ENCODE measurements at regions not wholly inside any gene's neighbourhood (a gene's known extent, or its start where the extent isn't known, plus 50 kb on each side); places are given as distances from the start of the nearest gene placed in this dataset.
"Not testable (repeated sequence)": the region's sequence is repeated elsewhere in the genome, so short reads cannot be mapped to it uniquely, and the experiment has no call there.

GRCh38 chr12:84542289-84542688 lies 370.3 kb downstream of the SLC6A15 start:
- DNase-seq (ENCODE audit: low spot score), result no peak
- in situ Hi-C loops (cut with HindIII; ENCODE audit: low sequenced_read_pairs), result no loop called here

- in situ Hi-C loops (cut with HindIII; ENCODE audit: low sequenced_read_pairs), result no loop called here
Observed at GRCh38 chr12:84537666-84538065, 374.9 kb downstream of the SLC6A15 start.

DNA sequence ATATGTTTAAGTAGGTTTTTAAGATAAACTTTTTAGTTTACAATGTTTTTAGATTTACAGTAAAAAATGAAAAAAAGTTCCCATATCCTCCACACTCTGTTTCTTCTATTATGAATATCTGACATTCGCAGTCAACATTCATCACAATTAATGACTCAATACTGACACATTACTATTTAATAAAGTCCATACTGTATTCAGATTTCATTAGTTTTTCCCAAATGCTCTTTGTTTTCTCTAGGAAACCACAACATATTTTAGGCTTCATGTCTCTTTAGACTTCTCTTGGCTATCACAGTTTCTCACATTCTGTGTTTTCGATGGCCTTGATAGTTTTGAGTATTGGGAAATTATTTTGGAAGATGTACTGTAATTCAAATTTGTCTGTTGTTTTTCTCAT lies 399.8 kb downstream of the SLC6A15 start:
- DNase-seq (ENCODE audit: low spot score), result no peak

More at GRCh38 chr12:84537666-84538065, 374.9 kb downstream of the SLC6A15 start:
- DNase-seq (ENCODE audit: low spot score), result no peak

DNA sequence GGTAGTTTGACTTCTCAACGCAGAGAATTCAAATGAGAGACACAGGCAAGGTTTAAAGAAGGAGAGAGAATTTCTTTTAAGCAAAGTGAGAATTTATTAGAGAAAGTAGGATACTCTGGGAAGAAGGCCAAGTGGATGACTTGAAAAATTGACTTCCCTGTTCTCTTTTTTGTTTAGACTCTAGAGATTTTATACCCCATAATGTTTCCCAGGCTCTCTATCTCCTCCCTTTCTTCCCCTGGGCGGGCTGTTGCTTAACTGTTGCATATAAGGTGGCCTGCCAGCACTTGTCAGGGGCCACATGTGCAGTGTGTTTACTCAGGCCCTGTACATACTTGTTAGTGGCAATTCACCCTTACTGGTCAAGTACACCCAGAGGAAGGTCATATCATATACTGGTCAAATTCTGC lies 403.7 kb downstream of the SLC6A15 start:
- in situ Hi-C loops (cut with HindIII; ENCODE audit: low sequenced_read_pairs), result no loop called here

More for the DNA sequence above, 399.8 kb downstream of the SLC6A15 start:
- in situ Hi-C loops (cut with HindIII; ENCODE audit: low sequenced_read_pairs), result no loop called here

GRCh38 chr12:84507956-84508850 lies 404.4 kb downstream of the SLC6A15 start:
- DNase-seq (ENCODE audit: low spot score), result no peak
- in situ Hi-C loops (cut with HindIII; ENCODE audit: low sequenced_read_pairs), result no loop called here

More for the DNA sequence above, 403.7 kb downstream of the SLC6A15 start:
- DNase-seq (ENCODE audit: low spot score), result no peak

DNA sequence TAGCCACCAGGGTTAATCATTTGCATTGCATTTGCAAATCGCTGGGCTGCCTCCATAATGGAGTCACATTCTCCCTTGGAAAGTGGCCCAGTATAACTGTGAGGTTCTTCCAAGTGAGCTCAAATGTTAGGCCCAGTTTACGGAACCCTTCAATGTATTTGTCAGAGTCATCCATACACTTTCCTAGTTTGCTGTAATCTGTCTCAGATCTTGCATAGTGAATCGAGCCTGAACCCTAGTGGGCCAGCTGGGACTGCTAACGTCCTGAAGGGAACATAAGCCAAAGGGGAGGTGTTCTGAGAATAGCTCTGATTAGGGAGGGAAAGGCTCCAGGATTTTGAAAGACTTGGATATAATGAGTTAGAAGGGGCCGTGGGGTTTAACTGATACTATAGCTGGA lies 406.3 kb downstream of the SLC6A15 start:
- in situ Hi-C loops (cut with HindIII; ENCODE audit: low sequenced_read_pairs), result no loop called here

DNA sequence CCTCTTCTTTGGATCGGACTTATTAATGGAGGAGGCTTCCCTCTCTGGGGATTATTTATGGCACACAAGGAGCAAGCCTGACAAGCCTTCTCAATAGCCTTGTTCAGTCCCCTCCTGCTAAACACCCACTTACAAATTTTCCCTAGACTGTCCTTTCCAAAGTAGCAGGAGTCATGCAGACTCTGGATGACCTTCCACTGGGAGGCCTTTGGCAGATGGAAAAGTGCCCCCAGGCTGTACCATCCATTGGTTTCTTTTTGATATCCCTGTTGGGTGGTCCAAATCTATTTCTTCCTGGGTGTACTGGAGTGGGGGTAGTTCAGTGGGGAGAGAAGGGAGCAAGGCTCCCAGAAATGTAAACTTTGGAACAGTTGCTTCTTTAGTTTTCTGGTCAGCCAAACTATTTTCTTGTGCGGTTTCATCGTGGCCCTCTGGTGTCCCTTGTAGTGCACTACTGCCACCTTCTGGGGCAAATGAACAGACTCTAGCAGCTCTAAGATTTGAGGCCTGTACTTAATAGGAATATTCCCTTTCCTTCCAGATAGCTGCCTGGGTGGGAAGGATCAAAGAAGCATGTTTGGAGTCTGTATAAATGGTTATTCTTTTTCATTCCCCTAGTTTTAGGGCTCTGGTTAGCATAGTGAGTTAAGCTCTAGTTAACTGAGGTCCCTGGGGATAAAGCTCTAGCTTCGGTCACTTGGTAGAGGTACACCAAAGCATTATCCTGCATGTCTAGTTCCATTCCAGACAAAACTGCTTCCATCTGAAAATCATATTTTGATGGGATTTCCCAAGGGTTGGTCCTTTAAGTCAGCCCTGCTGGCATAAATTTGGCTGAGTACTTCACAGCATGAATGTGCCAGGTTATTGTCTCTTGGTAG lies 409.5 kb downstream of the SLC6A15 start:
- in situ Hi-C loops (cut with HindIII; ENCODE audit: low sequenced_read_pairs), result no loop called here
- peak; percentile 28 for DNase-seq (ENCODE audit: low spot score)

More for the DNA sequence above, 406.3 kb downstream of the SLC6A15 start:
- DNase-seq (ENCODE audit: low spot score), result no peak

DNA sequence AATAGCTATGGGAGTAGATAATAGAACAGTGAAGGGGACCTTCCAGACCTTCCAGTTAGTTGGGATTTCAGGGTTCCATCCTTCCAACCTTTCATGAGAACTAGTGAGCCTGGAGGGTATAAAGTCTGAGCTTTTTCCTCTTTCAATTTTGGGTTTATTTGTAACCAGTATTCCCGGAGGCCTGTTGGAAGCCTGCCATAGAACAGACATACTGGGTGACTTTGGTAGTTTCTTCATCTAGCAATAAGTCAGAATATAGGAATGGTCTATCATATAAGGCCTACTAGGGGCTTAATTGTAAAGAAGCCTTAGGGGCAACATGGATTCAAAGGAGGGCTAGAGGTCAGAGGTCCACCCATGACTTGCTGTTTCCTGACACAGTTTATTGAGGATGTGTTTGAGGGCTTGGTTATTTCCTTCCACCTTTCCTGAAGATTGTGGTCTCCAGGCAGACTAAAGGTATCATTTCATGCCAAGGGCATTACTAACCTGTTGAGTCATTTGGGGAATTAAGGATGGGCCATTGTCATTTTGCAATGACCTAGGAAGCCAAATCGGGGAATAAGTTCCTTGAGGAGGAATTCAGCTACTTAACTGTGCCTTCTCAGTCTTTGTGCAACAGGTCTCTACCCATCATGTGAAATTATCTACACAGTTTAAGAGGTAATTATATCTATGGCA lies 410.3 kb downstream of the SLC6A15 start:
- in situ Hi-C loops (cut with HindIII; ENCODE audit: low sequenced_read_pairs), result no loop called here
- no peak for DNase-seq (ENCODE audit: low spot score)

DNA sequence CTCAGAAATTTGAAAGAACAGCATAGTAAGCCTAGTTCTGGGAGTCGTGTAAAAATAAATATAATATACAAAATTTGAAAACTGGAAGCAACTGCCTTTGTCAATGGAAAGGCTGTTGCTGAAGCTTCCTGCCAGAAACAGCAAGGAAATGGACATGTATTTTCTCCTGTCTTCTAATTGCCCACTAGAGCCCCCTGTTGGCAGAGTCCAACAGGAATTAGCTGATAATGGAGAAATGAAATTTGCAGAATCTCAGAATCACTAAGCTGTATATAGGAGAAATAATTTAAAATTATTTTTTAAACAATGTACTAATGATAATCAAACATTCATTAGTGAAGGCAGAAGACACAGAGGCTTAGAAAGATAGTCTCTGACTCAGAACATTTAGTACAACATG lies 414.8 kb downstream of the SLC6A15 start:
- in situ Hi-C loops (cut with HindIII; ENCODE audit: low sequenced_read_pairs), result no loop called here
- DNase-seq (ENCODE audit: low spot score), result peak; percentile 15

GRCh38 chr12:84495711-84496110 lies 416.9 kb downstream of the SLC6A15 start:
- in situ Hi-C loops (cut with HindIII; ENCODE audit: low sequenced_read_pairs), result no loop called here
- no peak for DNase-seq (ENCODE audit: low spot score)

DNA sequence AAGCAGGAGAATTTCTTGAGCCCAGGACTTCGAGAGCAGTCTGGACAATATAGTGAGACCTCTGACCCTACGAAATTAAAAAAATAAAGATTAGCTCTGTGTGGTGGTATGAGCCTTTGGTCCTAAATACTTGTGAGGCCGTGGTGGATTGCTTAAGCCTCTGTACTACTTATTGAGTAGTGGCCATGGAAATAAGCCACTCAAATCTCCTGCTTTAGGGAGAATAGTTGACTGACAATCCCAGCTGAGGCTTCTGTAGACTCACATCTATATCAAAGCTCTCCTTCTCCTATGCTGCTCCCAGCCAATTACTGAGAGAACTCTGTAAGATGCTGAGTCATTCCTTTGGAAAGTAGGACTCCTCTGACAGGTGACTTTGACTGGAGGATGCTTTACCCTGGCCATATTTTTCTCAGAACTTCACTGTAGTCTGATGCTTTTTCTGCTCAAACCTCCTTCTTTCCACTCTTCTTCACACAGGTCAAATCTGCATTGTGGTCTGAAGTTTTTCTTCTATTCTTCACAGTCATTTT lies 420.2 kb downstream of the SLC6A15 start:
- DNase-seq (ENCODE audit: low spot score), result no peak
- in situ Hi-C loops (cut with HindIII; ENCODE audit: low sequenced_read_pairs), result no loop called here

DNA sequence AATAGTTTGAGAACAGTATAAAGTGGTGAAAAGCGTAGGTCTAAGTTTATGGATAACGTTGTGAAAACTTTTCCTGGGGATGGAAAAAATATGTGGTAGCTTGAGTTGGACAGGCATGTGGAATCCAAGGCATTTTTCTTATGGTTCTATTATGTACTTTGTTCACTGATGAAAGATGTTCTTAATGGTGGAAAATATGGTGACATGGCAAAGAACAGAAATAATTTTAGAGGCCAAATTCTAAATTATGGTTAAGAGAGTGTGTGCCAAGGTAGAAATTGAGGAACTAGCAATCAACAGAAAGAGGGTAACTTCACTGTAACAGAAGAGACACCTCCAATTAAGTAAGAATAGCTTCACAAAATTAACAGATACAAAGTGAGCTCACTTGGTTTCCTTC lies 427.8 kb downstream of the SLC6A15 start:
- in situ Hi-C loops (cut with HindIII; ENCODE audit: low sequenced_read_pairs), result no loop called here
- DNase-seq (ENCODE audit: low spot score), result no peak

DNA sequence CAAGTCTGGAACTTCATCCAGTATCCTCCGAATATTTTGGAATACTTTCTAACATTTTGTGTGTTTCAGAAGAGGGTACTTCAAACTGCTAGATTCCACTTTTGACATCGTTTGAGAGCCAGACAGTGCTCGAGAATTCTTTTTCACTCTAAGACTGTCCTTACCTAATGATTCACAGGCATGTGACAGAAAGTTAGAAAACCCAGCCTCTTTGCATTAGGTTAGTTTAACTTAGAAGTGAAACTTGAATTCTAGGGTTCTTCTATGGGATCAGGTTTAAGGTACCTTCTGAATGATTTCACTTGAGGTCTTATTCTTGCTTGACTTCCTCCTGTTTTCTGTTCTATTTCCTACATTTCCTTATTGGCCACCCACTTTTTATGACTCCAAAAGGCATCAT lies 431.8 kb downstream of the SLC6A15 start:
- DNase-seq (ENCODE audit: low spot score), result no peak
- in situ Hi-C loops (cut with HindIII; ENCODE audit: low sequenced_read_pairs), result no loop called here

- in situ Hi-C loops (cut with HindIII; ENCODE audit: low sequenced_read_pairs), result no loop called here
- no peak for DNase-seq (ENCODE audit: low spot score)
Observed at GRCh38 chr12:84470361-84470760, 442.2 kb downstream of the SLC6A15 start.

DNA sequence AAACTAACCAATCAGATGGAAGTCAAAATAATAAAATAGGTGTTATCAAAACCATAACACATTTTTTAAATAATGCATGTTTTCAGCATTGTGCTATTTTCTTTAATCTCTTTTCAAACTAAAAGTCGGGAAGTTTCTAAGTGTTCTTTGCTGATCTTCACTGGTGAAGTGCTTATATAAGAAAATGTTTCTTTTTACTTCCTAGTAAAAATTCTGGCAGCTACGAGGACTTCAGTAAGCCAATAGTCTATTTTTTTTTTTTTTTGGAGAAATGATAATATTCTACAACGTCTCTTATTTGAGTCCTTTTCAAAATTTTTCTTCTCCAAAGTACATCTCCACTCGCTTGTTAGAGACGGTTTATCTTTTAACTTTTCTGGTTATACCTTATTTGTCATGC lies 448.0 kb downstream of the SLC6A15 start:
- DNase-seq (ENCODE audit: low spot score), result no peak
- in situ Hi-C loops (cut with HindIII; ENCODE audit: low sequenced_read_pairs), result no loop called here

GRCh38 chr12:84463741-84464495 lies 448.7 kb downstream of the SLC6A15 start:
- no peak for DNase-seq (ENCODE audit: low spot score)
- in situ Hi-C loops (cut with HindIII; ENCODE audit: low sequenced_read_pairs), result no loop called here

DNA sequence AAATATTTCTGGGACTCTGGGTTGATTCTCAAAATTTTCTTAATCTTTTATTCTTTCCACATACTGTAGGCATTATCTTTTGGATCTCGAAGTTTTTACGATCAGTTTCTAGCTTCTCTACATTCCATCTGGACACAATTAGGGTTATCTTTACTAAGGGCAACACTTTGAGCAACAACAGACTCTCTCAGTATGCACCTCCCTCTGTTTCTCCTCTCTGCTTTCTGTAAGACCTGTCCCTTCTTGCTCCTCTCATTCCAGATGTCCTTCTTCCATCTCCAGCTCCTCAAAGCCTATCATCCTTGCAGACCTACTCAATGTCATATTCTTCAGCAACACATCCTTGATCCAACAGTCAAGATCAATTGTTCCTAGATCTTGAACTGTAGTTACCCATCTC lies 457.0 kb downstream of the SLC6A15 start:
- in situ Hi-C loops (cut with HindIII; ENCODE audit: low sequenced_read_pairs), result no loop called here
- no peak for DNase-seq (ENCODE audit: low spot score)

- in situ Hi-C loops (cut with HindIII; ENCODE audit: low sequenced_read_pairs); DNase-seq (ENCODE audit: low spot score): not testable (repeated sequence)
Observed at GRCh38 chr12:84446478-84446877, 466.1 kb downstream of the SLC6A15 start.

GRCh38 chr12:84436134-84436533 lies 476.5 kb downstream of the SLC6A15 start:
- no peak for DNase-seq (ENCODE audit: low spot score)
- in situ Hi-C loops (cut with HindIII; ENCODE audit: low sequenced_read_pairs), result no loop called here

Measured in G401 (cell line).